Panc1 (cell line): ENCODE measurements at regions not wholly inside any gene's neighbourhood (a gene's known extent, or its start where the extent isn't known, plus 50 kb on each side); places are given as distances from the start of the nearest gene placed in this dataset.

Experiments
- ATAC-seq: fragments of 200-7000 bp; cut with Tn5 transposase; 2 replicates; pipeline ENCODE4 v1.9.1; 2020; ENCODE audit warnings: mild to moderate bottlenecking, moderate library complexity
- BruUV-seq: library from RNA; stranded (reverse); fragments of 400-500 nt; replicated peaks from 2 replicates; lab custom pipeline; 2021; lab: Mats Ljungman, UMichigan
- CTCF ChIA-PET: fragments of 300-600 bp; sonication (Branson Sonifier 250); formaldehyde crosslinking; loops from one replicate; lab custom pipeline; 2022; ENCODE audit warnings: antibody characterized with exemption; lab: Charles Lee
- POLR2A ChIA-PET: fragments of 300-600 bp; sonication (Branson Sonifier 250); formaldehyde crosslinking; loops from one replicate; lab custom pipeline; 2022; ENCODE audit warnings: antibody characterized with exemption; lab: Charles Lee
- DNase-seq: peaks from one replicate; pipeline ENCODE4 v3.0.0-alpha.2; 2010; ENCODE audit warnings: low read depth, low spot score
- H3K27ac ChIP-seq: 2 replicates; pipeline ENCODE4 v1.5.1; 2011; ENCODE audit warnings: mild to moderate bottlenecking, low read length, inconsistent platforms
- H3K27me3 ChIP-seq: fragments of 200-500 bp; sonication (Bioruptor generic); 2 replicates; pipeline ENCODE4 v1.6.0; 2014; ENCODE audit warnings: low read length, inconsistent platforms; ENCODE audit not compliant: control insufficient read depth, insufficient read depth
- H3K36me3 ChIP-seq: fragments of 200-500 bp; sonication (Bioruptor generic); 2 replicates; pipeline ENCODE4 v1.5.1; 2014; ENCODE audit warnings: inconsistent platforms, mild to moderate bottlenecking, low read length, moderate library complexity; ENCODE audit not compliant: control insufficient read depth, insufficient read depth
- H3K4me1 ChIP-seq: 2 replicates; pipeline ENCODE4 v1.5.1; 2011; ENCODE audit warnings: inconsistent platforms, mild to moderate bottlenecking, low read length, moderate library complexity; ENCODE audit not compliant: control insufficient read depth, insufficient read depth
- H3K4me3 ChIP-seq, 2 experiments: 2 replicates each; pipeline ENCODE4 v1.5.1; 2011 to 2012; ENCODE audit warnings: low read depth in 2 of 2, low read length in 2 of 2, mild to moderate bottlenecking in 2 of 2, inconsistent platforms in 1 of 2, moderate library complexity in 1 of 2
- H3K9me3 ChIP-seq: fragments of 200-500 bp; sonication (Bioruptor generic); 2 replicates; pipeline ENCODE4 v1.5.1; 2014; ENCODE audit warnings: low read depth, mild to moderate bottlenecking, inconsistent platforms, low read length, moderate library complexity; ENCODE audit not compliant: control insufficient read depth, insufficient read depth
- CTCF ChIP-seq: fragments of 450-650 bp; IDR thresholded peaks from 2 replicates; pipeline ENCODE4 v1.5.1; 2017; ENCODE audit warnings: mild to moderate bottlenecking
- POLR2AphosphoS5 ChIP-seq: IDR thresholded peaks from 2 replicates; pipeline ENCODE4 v1.6.1; 2012; ENCODE audit warnings: mild to moderate bottlenecking, low read depth, low read length, moderate library complexity
- REST ChIP-seq, 2 experiments: IDR thresholded peaks; 2 replicates each; pipeline ENCODE4 v1.6.1; 2011 to 2012; ENCODE audit warnings: low read depth in 2 of 2, control low read depth in 1 of 2, low read length in 1 of 2, mild to moderate bottlenecking in 1 of 2, moderate library complexity in 1 of 2; ENCODE audit not compliant: insufficient read depth in 1 of 2
- SIN3A ChIP-seq: IDR thresholded peaks from 2 replicates; pipeline ENCODE4 v1.6.1; 2012; ENCODE audit warnings: low read depth, mild to moderate bottlenecking, low read length, moderate library complexity, borderline replicate concordance; ENCODE audit not compliant: insufficient read depth
- TCF7L2 ChIP-seq: IDR thresholded peaks from 2 replicates; pipeline ENCODE4 v1.6.1; 2011; ENCODE audit warnings: mild to moderate bottlenecking, low read depth, low read length, inconsistent platforms
- in situ Hi-C: cut with HindIII; loops from 2 replicates; pipeline ENCODE4 v1.10.0; 2016; ENCODE audit warnings: low sequenced_read_pairs, low pct_unique_long_range_greater_than_20kb
- intact Hi-C: fragments of 100-400 bp; cut with micrococcal nuclease; formaldehyde crosslinking; loops from one replicate; pipeline ENCODE4 v1.10.0; 2022; ENCODE audit not compliant: unreplicated experiment

- CTCF ChIA-PET, result no interaction called here
- no peak for ATAC-seq
- H3K9me3 ChIP-seq, result no peaks in the 10 kb centered on the region
- intact Hi-C loops (no loop called here), in situ Hi-C loops (no loop called here)
- no peaks in the 10 kb centered on the region for H3K27me3 ChIP-seq
- no peak overlapping the region for H3K27ac ChIP-seq
- no peak for DNase-seq
- no peaks in the 10 kb centered on the region for H3K4me1 ChIP-seq
- POLR2A ChIA-PET, result no interaction called here
- no peak overlapping the region for H3K4me3 ChIP-seq
- H3K36me3 ChIP-seq, result no peaks in the 10 kb centered on the region
- no TSS peak for BruUV-seq
- no peak for TF ChIP-seq REST (IDR thresholded peaks at IDR 0.05; ENCODE audit: insufficient read depth in 1 of 2, low read depth in 2 of 2, low read length in 1 of 2)
- no peak for TF ChIP-seq SIN3A
- no peak for TF ChIP-seq POLR2AphosphoS5
- no peak for TF ChIP-seq CTCF
- TF ChIP-seq TCF7L2, result no peak
Observed at GRCh38 chr9:105850852-105851500, 156.6 kb downstream of the TMEM38B start.

DNA sequence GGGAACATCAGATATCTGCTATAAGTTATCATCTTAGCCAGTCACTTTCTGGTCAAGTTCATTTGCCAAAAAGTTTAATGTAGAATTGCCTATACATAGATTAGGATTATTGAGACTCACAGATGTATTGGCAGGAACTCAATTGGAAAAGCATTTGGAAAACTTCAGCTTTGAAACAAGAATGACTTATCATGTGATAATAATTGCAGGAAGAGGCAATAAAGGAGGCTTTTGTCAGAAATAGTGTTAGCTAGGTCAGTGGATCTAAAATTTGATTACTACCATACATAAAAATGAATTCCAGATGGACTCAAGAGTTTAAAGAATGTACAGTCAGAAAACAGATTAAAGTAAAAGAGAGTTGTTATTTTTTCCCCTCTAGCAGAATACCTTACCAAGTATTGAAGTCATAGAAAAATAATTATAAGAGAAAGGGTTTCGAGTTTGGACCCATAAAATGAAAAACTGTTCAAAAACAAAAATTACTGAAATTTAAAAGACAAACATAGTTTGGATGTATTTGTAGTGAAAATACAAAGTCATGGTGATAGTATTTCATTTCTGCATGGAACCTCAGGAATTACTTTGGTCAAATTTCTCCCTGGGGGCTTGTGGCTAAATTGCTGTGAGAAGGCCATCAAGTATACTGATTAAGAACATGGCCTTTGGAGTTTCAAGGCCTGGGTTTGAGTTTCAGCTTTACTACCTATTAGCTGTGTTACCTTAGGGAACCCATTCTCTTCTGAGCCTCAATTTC lies 159.9 kb downstream of the TMEM38B start:
- Histone ChIP-seq H3K4me3 (no peak overlapping the region), H3K4me1 (no peaks in the 10 kb centered on the region), H3K9me3 (no peaks in the 10 kb centered on the region), H3K36me3 (no peaks in the 10 kb centered on the region), H3K27ac (no peak overlapping the region), H3K27me3 (no peaks in the 10 kb centered on the region)
- no TSS peak for BruUV-seq
- no peak for ATAC-seq
- no peak for DNase-seq
- CTCF ChIA-PET, result no interaction called here
- TF ChIP-seq TCF7L2, result no peak
- no peak for TF ChIP-seq SIN3A
- TF ChIP-seq POLR2AphosphoS5, result no peak
- TF ChIP-seq REST (IDR thresholded peaks at IDR 0.05; ENCODE audit: insufficient read depth in 1 of 2, low read depth in 2 of 2, low read length in 1 of 2), result no peak
- no peak for TF ChIP-seq CTCF
- intact Hi-C loops (no loop called here), in situ Hi-C loops (no loop called here)
- POLR2A ChIA-PET, result no interaction called here
